KG1 (cell line): ENCODE measurements at regions not wholly inside any gene's neighbourhood (a gene's known extent, or its start where the extent isn't known, plus 50 kb on each side); places are given as distances from the start of the nearest gene placed in this dataset.

Experiments used
- DNase-seq: peaks from one replicate; lab custom pipeline; 2025; lab: John Stamatoyannopoulos, UW

DNA sequence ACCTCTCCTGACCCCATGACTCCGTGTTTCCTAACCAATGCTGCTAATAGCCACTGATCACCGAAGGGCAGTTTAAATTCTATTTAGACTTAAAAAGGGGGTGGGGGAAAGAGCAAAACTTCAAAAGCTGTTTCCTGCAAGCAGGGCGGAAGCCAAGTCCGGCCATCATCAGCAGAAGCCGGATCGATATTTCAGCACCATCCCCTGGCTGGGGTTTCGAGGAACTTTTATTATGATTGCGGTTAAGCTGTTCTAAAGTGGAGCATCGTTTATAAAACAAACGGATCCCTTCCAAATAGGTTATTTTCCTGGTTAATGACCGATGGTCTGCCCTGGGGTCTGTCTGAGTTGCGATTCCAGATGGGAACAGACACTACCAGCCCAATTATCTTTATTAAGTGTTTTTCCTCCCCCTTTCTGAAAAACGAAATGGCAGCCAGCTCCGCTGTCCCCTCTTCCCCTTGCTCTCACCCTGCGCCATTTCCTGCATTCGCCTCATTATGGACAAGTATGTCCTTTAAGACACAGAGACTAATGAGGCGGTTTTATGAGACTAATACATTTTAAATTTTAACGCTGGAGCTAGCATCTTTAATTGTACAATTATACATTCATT lies 76.1 kb upstream of the IRX3 start:
- DNase-seq, result no peak

DNA sequence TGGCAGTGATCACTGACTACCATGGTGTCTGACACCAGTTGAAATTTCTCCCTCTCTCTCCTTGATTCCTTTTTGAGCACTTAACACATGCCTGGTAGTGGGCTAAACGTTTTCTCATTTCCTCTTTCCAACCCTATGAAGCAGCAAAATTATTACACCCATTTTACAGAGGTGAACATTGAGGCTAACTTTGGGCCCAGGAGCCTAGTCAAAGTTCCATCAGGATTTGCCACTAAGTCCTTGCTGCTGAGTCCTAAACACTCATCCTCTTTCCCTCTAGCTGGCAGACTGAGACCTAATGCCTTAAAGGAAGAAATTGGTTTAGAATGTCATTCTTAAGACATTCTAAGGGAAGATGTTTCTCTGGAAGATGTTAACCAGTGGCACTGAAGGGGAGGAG lies 74.7 kb upstream of the IRX3 start:
- DNase-seq, result no peak

DNA sequence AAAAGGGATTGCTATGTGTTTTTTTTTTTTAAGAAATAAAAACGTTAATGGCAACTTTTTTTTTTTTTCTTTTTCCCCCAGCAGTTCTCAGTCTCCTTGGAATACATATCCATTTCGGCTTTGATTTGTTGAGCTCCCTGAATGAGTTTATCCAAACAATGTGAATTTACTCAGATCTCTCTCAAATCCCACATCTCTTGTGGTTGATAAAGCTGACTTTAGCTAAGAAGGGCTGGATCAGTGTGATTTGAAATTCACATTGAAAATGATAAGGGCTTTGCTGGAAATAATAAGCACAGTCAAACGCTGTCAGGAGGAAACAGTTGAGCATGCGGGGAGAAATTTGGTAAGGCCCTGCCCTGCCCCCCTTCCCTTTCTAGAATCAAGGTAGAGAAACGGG lies 74.1 kb upstream of the IRX3 start:
- DNase-seq, result no peak

DNA sequence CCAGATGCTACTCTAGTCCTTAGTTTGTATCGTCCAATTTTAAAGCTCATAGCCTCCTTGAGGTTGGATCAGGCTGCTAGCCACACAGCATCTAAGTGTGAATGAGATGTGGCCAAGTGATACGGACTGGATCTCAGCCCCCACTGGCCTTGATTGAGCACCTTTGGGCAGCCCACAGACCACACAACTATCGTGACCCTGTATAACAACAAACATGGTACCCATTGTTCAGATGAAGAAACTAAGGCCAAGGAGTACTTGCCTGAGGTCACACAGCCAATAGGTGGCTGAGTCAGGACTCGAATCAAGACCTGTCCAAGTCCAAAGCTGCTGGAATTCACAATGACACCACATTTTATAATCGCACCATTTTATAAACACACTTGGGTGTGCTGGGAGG lies 73.0 kb upstream of the IRX3 start:
- no peak for DNase-seq

DNA sequence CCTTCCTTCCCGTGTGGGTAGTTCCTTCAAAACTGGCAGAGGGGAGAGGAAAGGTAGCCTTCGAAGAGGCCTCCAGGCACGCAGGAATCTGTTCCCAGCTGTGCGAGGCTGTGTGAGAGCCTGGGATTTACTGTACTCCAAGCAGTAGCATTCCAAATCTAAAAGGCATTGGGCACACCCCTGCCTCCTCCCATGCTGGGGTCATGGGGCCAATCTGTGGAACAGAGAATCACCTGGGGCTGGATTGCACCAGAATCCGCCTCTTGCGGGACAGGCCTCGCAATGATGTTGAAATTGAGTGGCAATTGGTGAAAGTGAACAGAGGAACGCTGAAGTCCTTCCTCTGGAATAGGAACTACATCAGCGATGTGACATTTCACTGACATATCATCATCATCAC lies 72.5 kb upstream of the IRX3 start:
- DNase-seq, result no peak

DNA sequence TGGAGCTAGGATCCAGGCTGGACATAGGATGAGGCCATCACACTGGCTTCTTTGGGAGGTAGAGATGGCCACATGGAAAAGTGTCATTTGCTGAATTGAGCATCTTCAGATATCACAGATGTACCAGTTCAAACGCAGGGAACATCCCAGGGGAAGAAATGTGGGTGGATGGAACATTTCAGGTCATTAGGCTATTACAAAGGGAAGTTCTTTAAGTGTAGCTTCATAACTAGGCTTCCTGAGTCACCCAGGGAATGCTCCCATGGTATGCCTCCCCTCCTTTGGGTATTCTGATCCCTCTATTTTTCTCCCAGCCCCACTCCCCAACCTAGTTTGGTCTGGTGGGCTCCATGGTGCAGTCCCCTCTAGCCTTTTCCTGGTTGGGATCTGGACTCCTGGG lies 69.8 kb upstream of the IRX3 start:
- DNase-seq, result no peak

DNA sequence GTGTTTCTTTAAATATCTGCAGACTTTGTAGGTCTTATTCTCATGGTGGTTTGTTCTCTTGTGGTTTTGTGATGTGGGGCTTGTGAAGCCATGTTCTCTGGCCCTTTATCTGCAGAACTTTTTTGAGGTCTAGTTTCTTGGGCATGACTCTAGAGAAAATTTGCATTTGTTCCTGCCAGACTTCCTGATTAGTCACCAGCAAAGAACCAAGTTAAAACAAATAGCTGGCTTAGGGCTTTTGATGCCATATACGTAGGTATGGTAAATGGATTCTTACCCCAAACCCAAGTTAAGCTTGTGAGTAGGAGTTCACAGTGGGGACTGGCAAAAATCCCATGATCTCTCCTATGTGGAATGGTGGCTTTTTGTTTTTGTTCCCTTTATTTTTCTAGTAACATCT lies 68.7 kb upstream of the IRX3 start:
- DNase-seq, result no peak

DNA sequence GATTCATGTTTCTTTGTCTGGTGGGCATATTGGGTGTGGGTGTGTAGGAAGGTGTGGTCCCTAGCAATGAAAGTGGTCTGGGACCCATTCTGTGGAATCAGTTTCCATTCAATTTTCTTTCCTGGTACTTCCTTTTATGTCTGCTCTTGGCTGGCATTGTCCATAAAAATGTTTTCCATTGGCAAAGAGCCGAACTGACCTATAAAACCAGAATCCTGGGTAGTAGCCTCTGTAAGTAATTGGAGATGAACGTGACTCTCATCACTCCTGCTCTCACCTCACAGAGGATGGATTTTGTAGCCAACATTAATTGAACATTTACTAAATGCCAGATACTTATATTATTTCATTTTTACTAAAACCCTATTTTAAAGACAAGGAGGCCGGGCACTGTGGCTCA lies 66.5 kb upstream of the IRX3 start:
- DNase-seq, result no peak

DNA sequence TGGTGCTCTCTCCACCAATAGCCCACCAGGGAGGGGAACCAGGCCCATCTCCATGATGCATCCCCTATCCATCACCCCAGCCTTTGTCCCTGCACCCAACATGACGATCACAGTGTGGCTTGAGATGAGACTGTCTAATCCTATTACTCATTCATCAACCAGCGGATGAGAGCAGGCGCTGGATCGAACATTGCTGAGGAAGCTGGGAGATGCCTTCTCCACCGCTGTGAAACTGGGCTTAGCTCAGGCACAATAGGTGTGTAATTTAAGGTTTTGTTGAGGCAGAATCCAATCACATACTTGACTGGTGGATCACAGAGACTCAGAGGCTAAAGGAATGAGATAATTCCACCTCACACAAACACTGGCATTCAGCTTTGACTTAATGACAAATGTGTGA lies 64.6 kb upstream of the IRX3 start:
- DNase-seq, result no peak

DNA sequence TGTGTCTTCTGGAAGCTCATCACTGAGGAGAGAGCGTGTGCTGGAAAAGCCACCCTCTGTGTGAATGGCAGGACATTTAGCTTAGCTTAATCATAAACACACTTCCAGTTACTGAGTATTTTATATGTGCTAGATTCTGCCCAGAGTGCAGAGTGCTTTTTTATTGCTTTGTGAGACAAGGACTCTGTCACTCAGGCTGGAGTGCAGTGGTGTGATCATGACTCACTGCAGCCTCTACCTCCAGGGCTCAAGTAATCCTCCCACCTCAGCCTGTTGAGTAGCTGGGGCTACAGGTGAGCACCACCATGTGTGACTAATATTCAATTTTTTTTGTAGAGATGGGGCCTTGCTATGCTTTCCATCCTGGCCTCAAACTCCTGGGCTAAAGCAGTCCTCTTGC lies 61.4 kb upstream of the IRX3 start:
- no peak for DNase-seq

DNA sequence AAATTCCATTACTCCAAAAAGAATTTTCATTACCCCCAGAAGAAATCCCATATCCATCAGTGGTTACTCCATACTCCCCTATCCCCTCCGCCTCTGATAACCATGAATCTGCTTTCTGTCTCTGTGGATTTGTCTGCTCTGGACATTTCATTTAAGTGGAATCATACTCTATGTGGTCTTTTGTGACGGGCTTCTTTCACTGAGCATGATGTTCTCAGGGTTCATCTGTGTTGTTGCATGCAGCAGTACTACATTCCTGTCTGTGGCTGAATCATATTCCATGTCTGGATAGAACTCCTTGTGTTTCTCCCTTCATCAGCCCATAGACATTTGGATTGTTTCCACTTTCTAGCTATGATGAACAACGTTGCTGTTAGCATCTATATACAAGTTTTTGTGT lies 59.5 kb upstream of the IRX3 start:
- DNase-seq, result no peak

DNA sequence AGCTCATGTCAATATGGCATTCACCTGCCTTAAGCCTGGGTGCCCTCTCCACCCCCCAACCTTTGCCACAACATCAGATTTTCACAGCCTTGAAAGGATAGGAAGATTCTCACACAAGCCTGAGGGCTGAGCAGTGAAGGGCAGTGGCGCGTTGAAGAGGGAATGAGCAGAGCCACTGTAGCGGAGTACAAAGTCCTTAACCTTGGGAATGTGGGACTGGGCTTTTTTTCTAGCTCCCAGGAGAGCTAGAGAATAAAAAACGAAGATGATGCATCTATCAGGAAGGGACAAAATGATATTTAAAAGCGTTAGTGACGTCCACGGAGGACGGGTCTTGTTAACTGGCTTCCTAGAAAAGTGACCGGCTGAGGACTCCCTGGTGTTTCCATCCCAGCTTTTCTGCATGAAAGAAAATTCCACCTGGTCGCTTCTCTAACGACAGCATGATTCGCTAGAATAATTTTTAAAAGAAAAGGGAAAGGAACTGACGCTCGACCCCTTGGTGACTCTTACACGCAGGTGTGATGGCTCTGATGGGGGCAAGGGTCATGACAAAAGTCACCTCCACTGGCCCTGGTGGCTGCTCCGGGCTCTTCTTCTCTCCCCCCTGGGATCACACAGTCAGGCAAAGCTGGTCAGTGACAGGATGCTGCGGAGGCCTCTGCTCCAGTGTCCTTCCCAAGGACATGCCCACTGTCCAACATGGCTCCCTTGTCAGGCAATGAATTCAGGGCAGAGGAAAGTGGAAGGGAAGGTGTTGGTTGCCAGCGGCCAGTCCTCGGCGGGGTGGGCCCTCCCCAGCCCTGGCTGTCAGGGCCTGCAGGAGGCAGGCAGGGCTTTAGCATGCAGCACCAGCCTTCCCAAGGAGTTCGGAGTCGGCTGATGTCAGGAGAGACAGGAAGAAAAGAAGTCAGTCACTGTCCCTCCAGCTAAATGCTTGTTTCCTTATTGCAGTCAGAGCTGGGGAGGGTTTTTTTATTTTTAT lies 58.4 kb upstream of the IRX3 start:
- DNase-seq, result no peak

DNA sequence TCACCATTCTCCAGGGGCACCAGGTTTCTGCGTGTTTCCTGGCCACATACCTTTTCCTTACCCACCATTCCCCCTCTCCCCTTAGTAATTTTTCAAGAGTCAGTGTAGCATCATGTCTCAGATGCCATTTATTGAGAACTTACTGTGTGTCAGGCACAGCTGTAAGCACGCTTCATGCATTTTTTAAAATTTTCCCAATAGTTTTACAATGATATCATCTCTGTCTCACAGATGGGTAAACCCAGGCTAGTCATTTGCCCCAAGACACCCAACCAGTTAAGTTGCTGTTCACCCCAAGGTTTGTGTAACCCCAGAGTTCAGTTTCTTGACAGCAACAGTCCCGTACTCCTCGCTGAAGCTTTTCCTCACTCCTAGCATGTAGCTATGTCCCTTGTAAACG lies 56.4 kb upstream of the IRX3 start:
- DNase-seq, result no peak

DNA sequence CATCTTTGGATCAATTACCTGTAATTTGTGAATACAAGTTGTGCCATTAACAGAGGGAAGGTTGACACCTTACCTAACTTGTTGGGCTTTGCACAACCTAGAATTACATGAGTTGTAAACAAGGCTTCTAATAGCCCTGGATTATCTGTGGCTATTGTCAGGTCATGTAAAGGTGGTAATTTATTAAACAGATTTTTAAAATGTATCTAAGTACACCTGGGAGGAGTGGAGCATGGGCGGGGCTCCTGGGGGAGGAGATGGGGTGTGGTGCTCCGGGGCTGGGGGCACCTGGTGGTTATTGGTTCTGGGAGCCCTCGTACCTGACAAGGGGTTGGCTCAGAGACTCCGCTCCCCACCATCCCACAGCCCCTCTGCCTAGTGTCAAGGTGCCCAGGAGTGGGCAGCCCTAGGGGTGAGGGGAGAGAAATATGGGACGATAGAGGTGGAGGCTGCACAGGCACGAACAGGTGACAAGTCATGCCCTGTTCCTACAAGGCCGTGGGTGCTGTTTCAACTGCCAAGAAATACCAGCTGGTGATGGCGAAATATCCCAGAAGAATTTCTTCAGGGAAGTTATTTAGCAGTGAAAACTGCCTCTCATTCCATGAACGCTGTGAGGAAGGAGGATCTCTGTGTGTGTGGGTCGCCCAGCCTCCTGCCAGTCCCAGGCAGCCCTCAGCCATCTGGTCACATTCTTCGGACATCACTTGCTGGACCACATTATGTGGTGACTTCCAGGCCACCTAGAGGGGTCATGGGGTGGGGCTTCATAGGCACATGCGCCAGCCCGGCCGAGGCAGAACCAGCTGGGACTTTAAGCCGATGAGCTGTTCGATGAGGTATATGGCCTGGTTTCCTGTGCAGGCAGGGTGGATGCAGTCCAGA lies 55.5 kb upstream of the IRX3 start:
- no peak for DNase-seq

DNA sequence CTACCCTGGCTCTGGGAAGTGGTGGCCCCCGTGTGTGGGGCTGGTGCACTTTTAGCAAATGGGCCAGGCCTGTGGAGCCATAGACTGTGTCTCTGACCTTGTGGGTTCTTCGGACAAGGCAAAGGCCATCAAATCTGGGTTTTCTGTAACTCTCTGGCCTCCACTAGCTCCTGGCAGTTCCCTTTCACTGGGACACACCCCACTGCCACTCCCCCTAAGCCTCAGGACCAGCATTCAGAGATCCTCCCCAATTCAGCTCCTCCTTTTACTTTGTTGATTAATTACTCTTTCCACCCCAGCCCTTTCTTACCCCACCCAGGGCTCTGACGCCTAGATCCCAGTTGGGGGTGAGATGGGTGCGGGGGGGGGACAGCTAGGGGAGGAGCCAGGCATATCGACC lies 53.9 kb upstream of the IRX3 start:
- DNase-seq, result no peak

DNA sequence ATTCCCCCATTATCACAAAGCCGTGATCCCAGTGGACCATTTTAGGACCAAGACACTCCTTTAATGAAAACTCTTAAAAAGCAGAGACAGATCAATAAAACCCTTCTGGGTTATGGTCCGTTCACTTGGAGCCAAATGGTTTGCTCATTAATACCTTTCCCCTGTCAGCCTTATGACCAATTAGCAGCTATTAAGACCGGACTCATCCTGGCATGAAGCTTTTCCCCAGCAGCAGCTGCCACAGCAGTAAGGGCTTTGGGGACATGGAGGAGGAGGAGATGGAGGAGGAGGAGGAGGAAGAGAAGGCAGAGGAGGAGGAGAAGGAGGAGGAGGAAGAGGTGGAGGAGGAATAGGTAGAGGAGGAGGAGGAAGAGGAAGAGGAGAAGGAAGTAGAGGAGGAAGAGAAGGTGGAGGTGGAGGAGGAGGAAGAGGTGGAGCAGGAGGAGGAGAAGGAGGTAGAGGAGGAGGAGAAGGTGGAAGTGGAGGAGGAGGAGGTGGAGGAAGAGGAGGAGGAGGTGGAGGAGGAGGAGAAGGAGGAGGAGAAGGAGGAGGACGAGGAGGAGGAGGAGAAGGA lies 50.1 kb upstream of the IRX3 start:
- no peak for DNase-seq
